Right renal pelvis (tissue), 4 donors: ENCODE measurements at regions not wholly inside any gene's neighbourhood (a gene's known extent, or its start where the extent isn't known, plus 50 kb on each side); places are given as distances from the start of the nearest gene placed in this dataset.
A peak's percentile ranks its signal among the peaks of the same experiment; 100 is the strongest.
"Not testable (repeated sequence)": the region's sequence is repeated elsewhere in the genome, so short reads cannot be mapped to it uniquely, and the experiment has no call there.

Experiments used
- DNase-seq, 4 donors: peaks; one replicate each; pipeline ENCODE4 v3.0.0-alpha.2; 2013; ENCODE audit warnings: low read depth in 4 of 4, low spot score in 3 of 4, missing footprints in 1 of 4

DNA sequence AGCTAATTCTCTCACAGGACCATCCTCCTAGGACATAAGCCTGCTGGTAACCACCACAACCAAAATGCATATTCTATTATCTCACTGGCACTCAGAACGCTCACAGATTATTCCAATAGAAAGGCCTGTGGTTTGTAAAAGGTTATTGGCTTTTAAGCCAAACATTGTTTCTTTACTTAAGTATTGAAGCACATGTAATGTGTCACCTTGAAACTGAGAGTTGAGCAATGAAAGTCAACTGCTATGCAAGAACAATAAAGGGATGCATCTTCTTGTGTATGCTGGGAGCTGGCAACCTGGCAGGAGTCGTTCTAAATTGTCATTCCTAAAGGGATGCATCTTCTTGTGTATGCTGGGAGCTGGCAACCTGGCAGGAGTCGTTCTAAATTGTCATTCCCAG lies 298.6 kb upstream of the DNAJC19 start:
- DNase-seq: no peak

DNA sequence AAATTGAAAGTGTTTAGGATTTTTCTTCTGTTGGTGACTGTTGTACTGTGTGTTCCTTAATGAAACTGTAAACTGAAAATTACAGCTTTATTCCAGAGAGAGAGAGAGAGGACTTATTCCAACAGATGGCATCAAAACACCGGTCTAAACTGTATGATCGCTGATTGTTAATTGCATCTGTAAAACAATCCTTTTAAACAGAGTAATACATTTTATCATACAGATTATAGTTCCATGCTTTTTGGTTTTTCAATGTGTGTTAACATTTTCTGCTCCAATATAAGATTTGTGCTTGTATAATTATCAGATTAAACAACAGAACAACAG lies 289.7 kb upstream of the DNAJC19 start:
- DNase-seq: no peak

DNA sequence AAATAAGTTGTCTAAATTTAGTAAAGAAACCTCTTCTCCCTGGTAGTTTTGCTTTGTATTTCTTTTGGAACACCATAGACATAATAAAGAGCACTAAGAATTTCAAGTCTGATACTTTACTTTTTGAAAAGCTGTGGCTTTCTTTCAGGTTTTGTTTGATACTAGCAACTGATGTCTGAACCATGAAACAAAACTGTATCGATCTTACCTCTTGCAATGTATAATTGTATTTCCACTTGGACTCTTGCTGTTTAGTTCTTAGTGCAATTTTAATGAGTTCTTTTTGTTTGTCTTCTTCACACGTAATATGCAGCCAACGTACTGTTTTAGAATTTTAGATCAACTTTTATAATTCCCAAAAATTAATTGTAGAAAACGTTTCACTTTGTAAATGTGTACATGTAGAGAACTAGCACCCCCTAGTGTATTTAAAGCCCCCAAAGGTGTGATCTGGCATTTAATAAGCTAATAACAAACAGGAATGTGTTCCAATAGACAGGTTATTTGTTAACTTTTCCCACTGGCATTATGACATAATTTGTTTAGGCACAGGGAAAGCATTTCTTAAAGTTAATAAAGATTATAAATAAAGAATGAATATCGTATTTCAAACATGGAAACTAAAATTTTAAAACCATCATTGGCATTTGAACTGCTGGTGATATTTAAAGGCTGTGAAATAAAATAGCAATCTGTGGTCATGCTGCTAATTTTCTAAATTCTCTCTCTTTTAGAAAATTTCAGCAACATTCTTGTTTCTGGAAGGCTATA lies 289.1 kb upstream of the DNAJC19 start:
- no peak for DNase-seq

DNA sequence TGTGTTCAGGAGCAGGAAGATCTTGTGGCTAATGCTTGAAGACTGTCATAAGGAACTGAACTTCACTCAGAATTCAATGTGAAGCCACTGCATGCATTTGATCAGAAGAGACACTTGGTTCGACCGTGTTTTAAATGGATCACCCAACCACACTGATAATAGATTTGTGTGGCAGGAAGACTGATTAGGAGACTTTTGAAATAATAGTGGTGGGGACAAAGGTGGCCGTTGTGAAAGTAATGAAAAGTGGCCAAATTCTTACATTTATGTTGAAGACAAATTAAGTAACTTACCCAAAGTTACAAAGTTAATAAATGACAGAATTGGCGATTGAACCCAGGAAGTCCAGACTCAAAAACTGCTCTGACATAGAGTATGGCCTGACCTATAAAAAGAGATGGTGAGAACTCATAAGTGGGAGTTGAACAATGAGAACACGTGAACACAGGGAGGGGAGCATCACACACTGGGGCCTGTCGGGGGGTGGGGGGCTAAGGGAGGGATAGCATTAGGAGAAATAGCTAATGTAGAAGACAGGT lies 286.9 kb upstream of the DNAJC19 start:
- DNase-seq: no peak

DNA sequence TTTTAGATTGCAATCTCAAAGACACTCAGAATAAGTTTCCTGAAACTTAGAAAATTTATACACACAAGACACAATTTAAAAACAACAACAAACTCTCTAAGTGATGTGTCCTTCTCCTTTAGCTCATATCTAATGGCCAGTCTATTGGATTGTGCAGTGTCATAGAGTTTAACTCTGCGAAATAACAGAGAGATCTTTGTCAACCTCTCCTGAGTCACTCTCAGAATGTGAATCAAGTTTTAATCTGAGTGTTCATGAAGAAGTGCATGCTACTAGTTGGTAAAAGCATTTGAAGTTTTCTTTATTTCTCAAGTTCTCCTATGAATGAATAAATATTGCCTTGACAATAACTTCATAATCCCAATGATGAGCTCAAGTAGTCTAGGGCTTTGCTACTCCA lies 284.5 kb upstream of the DNAJC19 start:
- no peak for DNase-seq

DNA sequence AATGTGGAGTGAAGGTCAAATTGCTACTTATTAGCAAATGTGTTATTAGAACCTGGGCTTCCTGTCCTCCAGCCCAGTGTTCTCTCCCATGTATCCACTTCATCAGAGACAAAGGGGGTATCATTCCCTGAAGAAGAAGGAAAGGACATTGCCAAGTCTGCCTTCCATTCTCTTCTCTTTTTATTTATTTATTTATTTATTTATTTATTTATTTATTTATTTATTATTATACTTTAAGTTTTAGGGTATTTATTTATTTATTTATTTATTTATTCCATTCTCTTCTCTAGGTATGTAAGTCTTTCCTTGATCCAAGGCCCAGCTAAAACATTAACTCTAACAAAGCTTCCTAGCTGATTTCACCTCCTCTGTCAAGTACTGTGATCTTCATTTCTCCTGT lies 277.8 kb upstream of the DNAJC19 start:
- no peak for DNase-seq

DNA sequence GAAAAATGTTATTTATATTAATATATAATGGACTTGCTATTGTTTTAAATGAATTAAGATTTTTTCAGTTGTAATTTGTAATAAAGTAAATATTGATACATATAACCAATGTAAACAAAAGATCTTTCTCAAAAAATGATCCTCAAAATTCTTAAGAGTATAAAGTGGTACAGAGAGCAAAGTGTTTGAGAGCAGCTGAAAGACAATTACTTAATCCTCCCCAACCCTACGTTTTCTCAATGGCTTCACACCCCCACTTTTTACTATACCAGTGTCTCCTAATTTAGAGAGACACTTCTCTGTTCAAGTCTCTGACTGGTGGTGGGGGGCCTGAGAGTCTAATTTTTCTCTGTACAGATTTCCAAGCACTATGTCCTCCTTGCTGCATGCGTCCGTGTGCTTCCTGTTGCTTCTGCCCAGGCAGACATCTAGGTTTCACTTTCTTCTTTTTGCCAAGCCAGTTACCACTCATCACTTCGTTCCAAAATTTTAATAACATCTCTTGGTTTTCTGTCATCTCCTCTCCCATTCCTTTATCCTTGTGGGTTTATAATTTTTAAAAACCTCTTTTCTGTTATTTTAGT lies 276.3 kb upstream of the DNAJC19 start:
- DNase-seq: no peak

DNA sequence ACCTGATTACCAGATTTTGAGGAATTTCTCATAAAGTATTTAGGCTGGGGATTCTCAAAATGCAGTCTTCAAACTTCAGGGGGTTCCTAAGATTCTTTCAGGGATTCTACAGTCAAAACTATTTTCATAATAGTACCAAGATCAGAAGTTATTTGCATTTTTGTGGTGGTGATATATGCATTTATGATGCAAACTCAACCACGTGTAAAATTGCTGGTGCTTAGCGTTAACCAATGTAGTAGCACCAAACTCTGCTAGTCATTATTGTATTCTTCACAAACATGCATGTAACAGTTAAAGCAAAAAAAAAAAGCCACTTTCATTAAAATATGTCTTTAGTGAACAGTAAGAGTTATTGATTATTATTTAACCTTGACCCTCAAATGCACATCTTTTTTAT lies 274.9 kb upstream of the DNAJC19 start:
- no peak for DNase-seq

DNA sequence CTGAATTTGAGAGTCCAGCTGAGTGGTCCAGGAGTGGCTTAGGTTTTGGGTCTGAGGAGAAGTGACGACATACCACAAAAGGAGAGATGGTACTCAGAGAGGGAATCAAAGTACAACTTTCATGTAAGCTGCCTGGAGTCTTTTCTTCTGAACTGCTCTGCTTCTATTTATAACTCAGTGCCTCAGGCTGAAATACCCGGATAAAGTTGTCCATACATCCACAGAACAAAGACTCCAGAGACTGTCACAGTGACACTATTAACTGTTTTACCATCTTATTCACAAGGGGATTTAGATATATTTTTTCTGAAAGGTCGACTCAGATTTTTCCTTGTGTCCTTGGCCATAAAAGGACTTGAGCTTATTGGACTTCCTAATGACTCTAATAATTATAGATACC lies 264.3 kb upstream of the DNAJC19 start:
- DNase-seq: no peak

DNA sequence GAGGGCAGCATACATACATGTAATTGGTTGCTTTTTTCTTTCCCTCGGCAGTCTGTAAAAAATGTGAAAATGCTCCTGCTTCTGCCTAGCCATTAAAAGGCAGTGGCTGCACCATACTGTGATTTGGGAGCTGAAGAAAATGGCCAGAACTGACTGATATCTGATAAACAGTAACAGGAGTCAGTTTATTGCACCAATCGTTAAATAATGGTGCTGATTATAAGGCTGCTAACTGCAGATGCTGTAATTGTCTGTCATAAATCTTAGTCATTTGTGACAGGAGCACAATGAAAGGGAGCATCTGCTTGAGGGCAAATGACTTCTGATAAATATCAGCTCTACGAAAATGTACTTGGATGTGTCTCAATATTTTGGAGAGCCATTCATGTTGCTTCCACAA lies 263.1 kb upstream of the DNAJC19 start:
- no peak for DNase-seq

DNA sequence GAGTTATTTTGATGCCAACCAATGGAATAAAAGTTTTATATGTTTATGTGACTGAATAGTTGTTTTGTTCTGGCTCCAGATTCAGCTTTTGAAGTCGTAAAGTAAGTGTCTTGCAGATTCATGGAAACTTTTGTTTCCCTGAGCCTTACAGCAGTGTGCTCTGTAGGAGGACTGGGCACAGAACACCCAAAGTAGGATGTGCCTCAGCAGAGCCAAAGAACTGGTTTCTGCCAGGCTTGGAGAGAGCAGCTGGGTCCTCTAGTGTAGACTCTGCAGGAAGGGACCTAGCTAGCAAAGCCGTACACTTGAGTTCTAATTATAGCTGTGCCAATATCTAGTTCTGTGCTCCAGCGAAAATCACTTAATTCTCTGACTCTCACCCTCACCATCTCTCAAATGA lies 261.2 kb upstream of the DNAJC19 start:
- DNase-seq: no peak

DNA sequence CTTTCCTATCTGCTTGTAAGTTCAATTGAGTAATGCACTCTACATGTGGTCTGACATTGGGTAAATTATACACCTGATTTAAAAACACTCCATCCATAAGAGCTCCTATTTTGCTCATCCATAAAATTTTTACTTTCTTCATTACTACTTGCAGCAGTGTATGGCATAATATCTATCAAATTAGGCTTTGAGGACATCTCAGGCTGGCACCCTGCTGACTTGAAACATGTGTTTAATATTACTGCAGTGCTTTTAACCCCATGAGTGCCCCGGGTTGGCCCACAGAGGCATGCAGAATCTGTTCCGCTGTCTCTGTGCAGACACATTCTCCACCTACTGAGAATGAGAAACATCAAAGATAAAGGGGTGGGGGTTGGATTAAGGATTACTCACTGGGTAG lies 249.9 kb upstream of the DNAJC19 start:
- DNase-seq: no peak

DNA sequence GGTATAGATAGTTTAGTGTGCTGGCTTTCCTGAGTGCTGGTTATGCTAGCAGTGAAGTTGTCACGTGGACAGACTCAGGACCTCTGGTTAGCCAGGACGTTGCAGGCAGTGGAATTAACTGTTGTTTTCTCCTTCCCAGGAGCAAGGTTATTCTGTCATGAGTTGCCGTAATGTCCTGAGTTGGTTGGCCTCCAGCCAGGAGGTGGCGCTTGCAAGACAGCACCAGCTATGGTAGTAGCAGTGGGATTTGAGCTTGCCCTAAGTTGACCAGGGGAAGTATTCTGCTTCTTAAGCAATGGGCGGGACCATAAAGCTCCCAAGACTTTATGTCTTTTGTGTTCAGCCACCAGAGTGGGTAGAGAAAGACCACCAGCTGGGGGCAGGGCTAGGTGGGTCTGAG lies 240.7 kb upstream of the DNAJC19 start:
- DNase-seq: no peak

DNA sequence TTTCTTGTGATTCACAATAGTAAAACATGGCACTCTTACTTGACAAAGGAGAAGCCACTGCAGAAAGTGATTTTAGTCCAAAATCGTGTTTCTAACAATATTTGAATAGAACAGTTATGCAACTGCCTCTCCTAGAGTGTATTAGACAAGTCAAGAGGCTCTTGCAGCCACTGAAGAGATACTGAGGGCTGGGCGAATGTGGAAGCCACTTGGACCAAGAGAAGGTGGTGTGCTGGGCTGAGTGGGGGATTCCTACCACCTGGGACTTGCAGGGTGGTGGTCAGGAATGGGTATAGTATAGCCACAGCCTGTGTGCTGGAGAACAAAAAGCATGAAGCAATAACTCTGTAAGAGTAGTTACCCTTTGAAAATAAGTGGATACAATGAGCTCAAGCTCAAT lies 223.8 kb upstream of the DNAJC19 start:
- DNase-seq: no peak

DNA sequence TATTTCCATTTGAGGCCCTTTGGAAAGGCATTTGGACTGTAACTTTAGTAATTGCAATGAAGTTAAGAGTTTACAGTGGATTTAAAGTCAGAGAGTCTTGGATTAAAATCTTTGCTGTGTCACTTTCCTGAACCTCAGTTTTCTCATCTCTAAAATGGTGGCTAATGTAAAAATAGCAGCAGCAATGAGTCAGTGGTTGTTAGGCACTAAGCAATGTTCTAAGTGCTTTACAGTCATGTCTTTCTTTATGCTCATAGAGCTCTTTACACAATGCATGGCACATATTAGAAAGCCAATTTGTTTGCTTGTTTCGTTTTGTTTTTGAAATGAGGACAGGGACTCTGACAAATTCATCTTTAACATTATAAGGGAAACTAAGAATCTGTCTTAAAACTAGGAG lies 222.7 kb upstream of the DNAJC19 start:
- no peak for DNase-seq

DNA sequence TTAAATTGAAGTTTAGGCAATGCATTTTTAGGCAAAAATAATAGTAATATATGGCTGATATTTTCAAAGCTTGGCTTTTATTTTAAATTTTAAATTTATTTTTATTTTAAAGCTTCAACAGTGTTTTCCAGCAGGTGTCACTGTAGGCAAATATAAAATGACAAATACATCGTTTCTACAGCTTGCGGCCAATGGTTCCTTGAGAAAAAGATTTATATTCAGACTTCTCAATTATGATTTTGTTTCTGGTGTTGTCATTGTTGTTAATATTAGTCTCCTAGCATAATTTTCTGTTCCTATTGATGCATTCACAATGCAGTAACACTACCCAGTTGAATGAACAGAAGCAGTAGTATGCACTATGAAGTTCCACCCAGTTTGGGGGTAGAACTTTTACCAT lies 220.7 kb upstream of the DNAJC19 start:
- peak in 1 of 4 donors; percentile 8 for DNase-seq

DNA sequence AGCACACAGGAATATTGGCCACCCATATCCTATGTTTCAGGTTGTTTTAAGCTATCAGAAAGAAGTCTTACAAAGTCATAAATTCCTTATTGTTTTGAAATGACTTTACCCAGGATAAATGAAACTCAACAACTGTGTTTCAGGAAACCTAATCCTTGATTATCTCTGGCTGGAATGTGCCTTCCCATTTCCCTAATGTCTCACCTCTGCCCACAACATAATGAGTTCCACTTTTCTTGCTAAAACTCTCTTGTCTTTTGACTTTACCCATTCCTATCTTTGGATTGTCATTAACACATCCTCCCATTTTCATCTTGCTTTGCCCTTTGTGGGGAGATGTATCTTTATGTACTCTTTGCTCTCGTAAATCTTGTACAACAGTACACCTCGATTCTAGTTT lies 200.0 kb upstream of the DNAJC19 start:
- DNase-seq: no peak

DNA sequence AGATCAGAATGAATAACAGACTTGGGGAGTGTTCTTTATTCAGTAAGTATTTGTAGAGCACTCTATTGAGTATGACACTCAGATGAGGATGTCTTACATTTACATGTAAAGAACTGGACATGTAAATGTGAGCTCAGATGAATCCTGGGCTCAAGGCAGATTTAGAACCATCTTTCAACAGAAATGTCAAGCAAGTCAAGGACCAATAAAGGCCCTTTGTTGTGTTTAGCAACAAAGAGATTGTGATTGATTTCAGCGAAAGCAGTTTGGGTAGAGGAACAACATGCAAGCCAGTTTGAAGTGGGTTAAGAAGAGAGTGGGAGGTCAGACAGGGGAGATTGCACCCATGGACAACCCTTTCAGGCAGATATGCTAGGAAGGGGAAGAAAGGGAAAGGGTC lies 194.2 kb upstream of the DNAJC19 start:
- DNase-seq: no peak

DNA sequence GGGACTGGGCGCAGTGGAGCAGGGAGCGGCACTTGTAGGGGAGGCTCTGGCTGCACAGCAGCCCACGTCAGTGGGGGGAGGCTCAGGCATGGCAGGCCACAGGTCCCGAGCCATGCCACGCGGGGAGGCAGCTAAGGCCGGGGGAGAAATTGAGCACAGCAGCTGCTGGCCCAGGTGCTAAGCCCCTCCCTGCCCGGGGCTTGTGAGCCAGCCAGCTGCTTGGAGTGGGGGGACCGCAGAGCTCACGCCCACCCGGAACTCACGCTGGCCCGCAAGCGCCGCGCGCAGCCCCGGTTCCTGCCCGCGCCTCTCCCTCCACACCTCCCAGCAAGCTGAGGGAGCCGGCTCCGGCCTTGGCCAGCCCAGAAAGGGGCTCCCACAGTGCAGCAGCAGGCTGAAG lies 193.5 kb upstream of the DNAJC19 start:
- not testable (repeated sequence) for DNase-seq

DNA sequence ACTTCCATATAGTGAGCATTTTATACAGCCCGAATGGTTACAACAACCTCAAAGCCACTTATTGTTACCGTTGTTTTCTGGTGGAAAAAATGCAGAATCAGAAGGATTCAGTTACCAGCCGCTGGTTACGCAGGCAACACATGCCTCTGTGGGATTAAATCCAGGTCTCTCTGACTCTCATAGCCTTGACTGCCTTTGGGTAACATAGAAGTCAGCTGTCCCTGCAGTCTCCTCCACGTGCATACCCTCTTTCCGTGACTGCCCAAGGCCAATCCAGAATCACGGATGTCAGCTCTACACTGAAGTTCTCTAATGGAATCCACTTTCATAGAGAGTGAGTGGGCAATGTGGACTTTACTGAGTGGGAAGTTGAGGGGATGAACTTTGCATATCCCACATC lies 189.5 kb upstream of the DNAJC19 start:
- no peak for DNase-seq

DNA sequence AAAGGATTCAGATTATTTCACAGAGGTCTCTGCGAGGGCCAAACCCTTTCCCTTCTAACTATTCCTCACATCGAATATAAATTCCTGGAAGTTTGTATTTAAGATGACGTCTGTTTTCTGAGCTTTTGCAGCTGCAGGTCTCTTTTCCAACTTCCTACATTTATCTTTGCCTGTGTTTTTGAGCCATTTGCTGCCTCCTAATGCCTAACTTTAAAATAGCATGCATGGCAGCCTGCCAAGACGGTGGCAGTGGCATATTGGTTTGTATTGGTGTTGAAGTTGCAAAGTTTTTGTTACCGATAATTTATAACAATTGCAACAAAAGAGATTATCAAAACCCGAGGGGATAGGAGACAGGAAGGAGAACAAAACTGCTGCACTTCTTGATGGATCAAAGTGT lies 187.1 kb upstream of the DNAJC19 start:
- DNase-seq: peak; percentile 36 to 43 (median 42)

DNA sequence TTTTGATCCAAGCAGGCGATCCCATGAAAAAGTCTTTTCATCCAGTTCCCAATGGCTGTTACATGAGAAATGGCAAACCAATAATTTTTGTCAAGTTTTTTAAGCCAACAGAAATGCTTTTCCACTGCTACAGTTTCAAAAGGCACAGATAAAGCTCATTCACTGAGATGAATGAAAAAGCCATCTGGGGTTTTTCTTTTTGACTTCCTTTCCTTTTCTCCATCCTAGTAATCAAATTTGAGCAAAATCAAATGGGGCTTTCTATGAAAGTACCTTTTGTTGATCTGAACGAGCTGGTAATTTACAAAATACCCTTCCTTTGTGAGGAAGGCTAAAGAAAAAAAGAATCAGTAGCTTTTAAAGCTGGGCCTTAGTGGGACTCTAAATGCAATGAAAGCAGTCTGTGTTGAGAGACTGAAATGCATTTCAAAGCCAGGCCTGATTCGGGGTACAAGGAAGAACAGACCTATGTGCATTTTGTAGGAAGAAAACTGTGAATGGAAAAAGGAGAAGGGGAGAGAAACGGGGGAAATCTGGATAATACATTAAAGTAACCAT lies 185.2 kb upstream of the DNAJC19 start:
- DNase-seq: no peak
